Choroid plexus epithelial cell (primary cell): ENCODE measurements at regions not wholly inside any gene's neighbourhood (a gene's known extent, or its start where the extent isn't known, plus 50 kb on each side); places are given as distances from the start of the nearest gene placed in this dataset.
"Not testable (repeated sequence)": the region's sequence is repeated elsewhere in the genome, so short reads cannot be mapped to it uniquely, and the experiment has no call there.

Source experiments
- DNase-seq: peaks from one replicate; pipeline ENCODE4 v3.0.0-alpha.2; 2010; ENCODE audit warnings: low read depth
- H3K4me3 ChIP-seq: 2 replicates; pipeline ENCODE4 v1.5.1; 2011; ENCODE audit warnings: low read depth, mild to moderate bottlenecking, control low read depth, low read length, moderate library complexity
- TF ChIP-seq, protein P1 (sequence below): conservative IDR thresholded peaks from 2 replicates; pipeline ENCODE4 v1.5.1; 2011; ENCODE audit warnings: low read depth, mild to moderate bottlenecking, control low read depth, inconsistent platforms, low read length, moderate library complexity

GRCh38 chr3:21960033-21960432 is 209.0 kb upstream of the ZNF385D start:
- TF ChIP-seq, protein P1, sequence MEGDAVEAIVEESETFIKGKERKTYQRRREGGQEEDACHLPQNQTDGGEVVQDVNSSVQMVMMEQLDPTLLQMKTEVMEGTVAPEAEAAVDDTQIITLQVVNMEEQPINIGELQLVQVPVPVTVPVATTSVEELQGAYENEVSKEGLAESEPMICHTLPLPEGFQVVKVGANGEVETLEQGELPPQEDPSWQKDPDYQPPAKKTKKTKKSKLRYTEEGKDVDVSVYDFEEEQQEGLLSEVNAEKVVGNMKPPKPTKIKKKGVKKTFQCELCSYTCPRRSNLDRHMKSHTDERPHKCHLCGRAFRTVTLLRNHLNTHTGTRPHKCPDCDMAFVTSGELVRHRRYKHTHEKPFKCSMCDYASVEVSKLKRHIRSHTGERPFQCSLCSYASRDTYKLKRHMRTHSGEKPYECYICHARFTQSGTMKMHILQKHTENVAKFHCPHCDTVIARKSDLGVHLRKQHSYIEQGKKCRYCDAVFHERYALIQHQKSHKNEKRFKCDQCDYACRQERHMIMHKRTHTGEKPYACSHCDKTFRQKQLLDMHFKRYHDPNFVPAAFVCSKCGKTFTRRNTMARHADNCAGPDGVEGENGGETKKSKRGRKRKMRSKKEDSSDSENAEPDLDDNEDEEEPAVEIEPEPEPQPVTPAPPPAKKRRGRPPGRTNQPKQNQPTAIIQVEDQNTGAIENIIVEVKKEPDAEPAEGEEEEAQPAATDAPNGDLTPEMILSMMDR = no peak
- DNase-seq = no peak

DNA sequence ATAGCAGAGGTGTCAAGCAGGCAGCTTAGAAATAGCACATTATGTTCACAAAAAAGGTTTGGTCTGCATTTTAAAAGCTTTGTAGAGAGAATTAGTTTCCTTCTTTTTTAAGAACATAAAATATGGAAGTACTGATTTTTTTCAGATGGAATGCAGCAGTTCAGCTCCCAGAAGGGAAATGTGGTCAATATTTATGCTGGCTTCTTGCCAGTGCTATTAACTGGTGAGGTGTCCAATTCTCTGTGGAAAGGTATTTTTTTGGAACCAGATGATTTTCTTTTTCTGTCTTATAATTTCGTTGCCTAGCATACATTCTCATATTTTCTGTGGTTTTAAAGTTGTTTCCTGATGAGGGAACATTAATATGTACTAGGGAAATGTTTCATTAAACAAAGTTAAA is 211.4 kb upstream of the ZNF385D start:
- H3K4me3 ChIP-seq = no peak overlapping the region
- TF ChIP-seq, protein P1 = no peak
- DNase-seq = peak; percentile 85

More at GRCh38 chr3:21960033-21960432, 209.0 kb upstream of the ZNF385D start:
- no peak overlapping the region for H3K4me3 ChIP-seq

- DNase-seq, H3K4me3 ChIP-seq: not testable (repeated sequence)
Observed at GRCh38 chr3:21966457-21966856, 215.4 kb upstream of the ZNF385D start.

- no peak overlapping the region for H3K4me3 ChIP-seq
- TF ChIP-seq, protein P1 = no peak
- DNase-seq = peak; percentile 80
Observed at GRCh38 chr3:21979706-21980105, 228.7 kb upstream of the ZNF385D start.

DNA sequence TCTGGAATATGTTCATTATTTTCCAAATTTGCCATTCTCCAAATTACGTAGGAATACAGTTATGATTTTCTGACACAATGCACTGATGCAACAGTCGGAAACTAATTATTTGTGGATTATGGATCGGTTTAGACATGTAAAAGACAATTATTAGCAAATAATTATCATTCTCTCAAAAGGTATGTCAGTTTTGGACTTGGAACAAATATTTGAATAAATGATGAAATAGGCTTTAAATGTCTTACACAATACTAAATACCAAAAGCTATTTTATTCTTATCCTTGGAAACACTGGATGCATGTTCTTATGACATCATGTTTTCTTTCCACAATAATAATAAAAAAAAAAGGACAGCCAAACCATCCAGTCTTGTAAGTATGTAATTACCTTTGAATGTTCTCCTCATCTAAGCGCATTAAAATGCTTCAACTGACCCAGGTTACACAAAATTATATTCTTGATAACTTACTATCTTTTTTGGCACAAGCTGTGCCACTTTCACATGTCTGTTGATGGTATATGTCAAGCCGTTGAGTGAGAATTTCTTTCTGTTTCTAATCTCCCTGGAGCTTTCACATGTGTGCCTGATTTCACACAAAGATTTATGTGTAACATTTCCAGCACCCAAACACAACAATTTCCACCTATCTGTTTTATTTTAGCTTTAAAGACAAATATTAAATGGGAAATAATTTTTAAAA is 238.5 kb upstream of the ZNF385D start:
- TF ChIP-seq, protein P1 = no peak
- DNase-seq = peak; percentile 27
- no peak overlapping the region for H3K4me3 ChIP-seq

GRCh38 chr3:21991061-21991460 is 240.1 kb upstream of the ZNF385D start:
- no peak overlapping the region for H3K4me3 ChIP-seq
- no peak for DNase-seq
- TF ChIP-seq, protein P1 = no peak

DNA sequence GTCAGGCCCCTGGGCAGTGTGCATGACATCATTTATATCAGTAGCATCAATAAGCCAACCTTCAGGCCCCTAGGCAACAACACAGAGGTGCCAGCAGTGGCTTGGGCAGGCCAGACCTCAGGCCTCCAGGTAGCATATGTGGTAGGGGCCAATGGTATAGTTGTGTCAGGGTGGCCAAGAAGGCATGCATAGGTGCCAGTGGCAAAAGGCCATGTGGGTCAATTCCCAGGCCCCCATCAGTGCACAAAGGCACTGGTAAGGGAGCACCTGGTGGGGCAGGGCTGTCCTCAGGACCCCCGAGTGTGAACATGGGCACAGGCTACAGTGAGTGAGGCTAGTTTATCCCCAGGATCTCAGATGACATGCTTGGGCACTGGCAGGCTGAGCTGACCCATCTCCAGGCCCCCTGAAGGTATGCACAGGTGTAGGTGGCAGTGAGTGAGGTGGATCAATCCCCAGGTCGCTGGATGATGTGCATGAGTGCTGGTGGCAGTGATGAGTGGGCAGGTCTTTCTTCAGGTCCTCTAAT is 244.1 kb upstream of the ZNF385D start:
- no peak for DNase-seq
- TF ChIP-seq, protein P1 = no peak
- no peak overlapping the region for H3K4me3 ChIP-seq
